Kidney (tissue), 13 donors: ENCODE measurements at regions not wholly inside any gene's neighbourhood (a gene's known extent, or its start where the extent isn't known, plus 50 kb on each side); places are given as distances from the start of the nearest gene placed in this dataset.
A peak's percentile ranks its signal among the peaks of the same experiment; 100 is the strongest.

Experiments used
- DNase-seq, 5 donors: peaks; one replicate each; pipeline ENCODE4 v3.0.0-alpha.2; 2013 to 2020
- FAIRE-seq: peaks from 2 replicates; lab custom pipeline; 2012; peaks lifted over from hg19 to GRCh38; lab: Jason Lieb, UNC
- H3K27ac ChIP-seq, 2 donors: one replicate each; pipeline ENCODE4 v1.7.0; 2013; ENCODE audit warnings: low read depth in 2 of 2, low read length in 2 of 2, inconsistent platforms in 1 of 2
- H3K27me3 ChIP-seq: one replicate; pipeline ENCODE4 v1.7.1; 2013; ENCODE audit warnings: low read length, inconsistent platforms; ENCODE audit not compliant: control insufficient read depth, insufficient read depth
- H3K36me3 ChIP-seq, 3 donors: one replicate each; pipeline versions ENCODE4 v1.7.0 to v1.7.1; 2013; ENCODE audit warnings: low read length in 3 of 3, control low read depth in 1 of 3, inconsistent platforms in 1 of 3; ENCODE audit not compliant: insufficient read depth in 3 of 3, control insufficient read depth in 2 of 3
- H3K4me1 ChIP-seq, 3 donors: one replicate each; pipeline versions ENCODE4 v1.7.0 to v1.7.1; 2013; ENCODE audit warnings: low read length in 3 of 3, inconsistent platforms in 1 of 3, low read depth in 1 of 3; ENCODE audit not compliant: control insufficient read depth in 2 of 3, insufficient read depth in 2 of 3
- H3K4me3 ChIP-seq, 3 donors: one replicate each; pipeline versions ENCODE4 v1.7.0 to v1.8.1; 2013; ENCODE audit warnings: low read length in 3 of 3, control low read depth in 1 of 3, inconsistent platforms in 1 of 3
- H3K9ac ChIP-seq, 3 donors: one replicate each; pipeline versions ENCODE4 v1.7.0 to v1.7.1; 2013; ENCODE audit warnings: low read length in 3 of 3, control low read depth in 1 of 3, inconsistent platforms in 1 of 3
- H3K9me3 ChIP-seq, 3 donors: one replicate each; pipeline versions ENCODE4 v1.7.0 to v1.7.1; 2013; ENCODE audit warnings: low read length in 3 of 3, control low read depth in 1 of 3, inconsistent platforms in 1 of 3; ENCODE audit not compliant: control insufficient read depth in 2 of 3, insufficient read depth in 1 of 3
- intact Hi-C: fragments of 100-400 bp; cut with DNase I; formaldehyde crosslinking; loops from one replicate; pipeline ENCODE4 v1.11.1; 2022
- TF ChIP-seq, protein P1 (sequence below): IDR thresholded peaks from 3 replicates; pipeline ENCODE4 v1.5.1; 2012; ENCODE audit warnings: mild to moderate bottlenecking, moderate library complexity, borderline replicate concordance; ENCODE audit not compliant: insufficient read depth; ENCODE audit errors: extremely low read depth
- donor health status: control.
- donor health status: control.
- donor health status: control.
- donor health status: control.
- donor health status: control.
- donor health status: DM: yes; HTN: yes; CAD: no.
- donor health status: Normal renal cell carcinoma (clear cell type).

DNA sequence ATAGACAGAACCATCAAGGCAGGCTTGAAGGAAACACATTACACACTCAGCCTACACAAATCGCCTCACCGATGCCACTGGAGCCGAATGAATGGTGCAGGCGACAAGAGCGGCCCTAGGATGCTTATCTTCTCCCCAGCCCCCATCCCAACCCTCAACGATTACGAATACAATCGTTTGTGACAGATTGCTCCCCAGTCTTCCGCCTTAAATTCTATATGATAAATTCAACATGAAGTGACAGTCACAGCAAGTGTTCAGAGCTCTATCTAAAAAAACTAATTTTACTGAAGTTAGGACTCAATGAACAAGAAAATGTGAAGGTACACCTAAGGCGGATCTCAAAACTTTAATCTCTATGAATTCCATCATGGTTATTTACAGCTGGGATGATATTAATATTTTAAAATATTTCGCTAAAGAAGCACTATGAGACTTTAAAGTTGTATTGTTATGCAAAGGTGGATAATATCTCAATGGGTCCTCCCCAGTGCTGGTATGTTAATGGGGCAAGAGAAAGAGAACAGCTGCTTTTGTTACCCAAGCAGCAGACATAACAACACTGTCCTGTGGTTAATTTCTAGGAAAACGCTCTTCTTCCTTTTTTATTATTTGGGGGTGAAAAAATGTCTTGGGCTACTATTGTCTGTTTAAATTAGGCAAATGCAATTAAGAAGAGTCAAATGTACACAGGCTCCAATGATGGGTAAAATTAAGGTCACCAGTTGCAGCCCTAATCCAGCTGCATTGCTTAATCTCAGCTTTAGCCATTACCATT, 147.6 kb upstream of the NR2F2 start:
- Histone ChIP-seq H3K36me3 (no peaks in the 10 kb centered on the region), H3K9ac (no peak overlapping the region), H3K4me1 (peaks cover 0 to 19% (median 13%) of the 10 kb centered on the region in 3 donors), H3K9me3 (no peaks in the 10 kb centered on the region), H3K4me3 (no peak overlapping the region), H3K27ac (peak overlapping the region; percentile 27 to 73), H3K27me3 (no peaks in the 10 kb centered on the region)
- FAIRE-seq (no peak), DNase-seq (no peak)
- TF ChIP-seq, protein P1, sequence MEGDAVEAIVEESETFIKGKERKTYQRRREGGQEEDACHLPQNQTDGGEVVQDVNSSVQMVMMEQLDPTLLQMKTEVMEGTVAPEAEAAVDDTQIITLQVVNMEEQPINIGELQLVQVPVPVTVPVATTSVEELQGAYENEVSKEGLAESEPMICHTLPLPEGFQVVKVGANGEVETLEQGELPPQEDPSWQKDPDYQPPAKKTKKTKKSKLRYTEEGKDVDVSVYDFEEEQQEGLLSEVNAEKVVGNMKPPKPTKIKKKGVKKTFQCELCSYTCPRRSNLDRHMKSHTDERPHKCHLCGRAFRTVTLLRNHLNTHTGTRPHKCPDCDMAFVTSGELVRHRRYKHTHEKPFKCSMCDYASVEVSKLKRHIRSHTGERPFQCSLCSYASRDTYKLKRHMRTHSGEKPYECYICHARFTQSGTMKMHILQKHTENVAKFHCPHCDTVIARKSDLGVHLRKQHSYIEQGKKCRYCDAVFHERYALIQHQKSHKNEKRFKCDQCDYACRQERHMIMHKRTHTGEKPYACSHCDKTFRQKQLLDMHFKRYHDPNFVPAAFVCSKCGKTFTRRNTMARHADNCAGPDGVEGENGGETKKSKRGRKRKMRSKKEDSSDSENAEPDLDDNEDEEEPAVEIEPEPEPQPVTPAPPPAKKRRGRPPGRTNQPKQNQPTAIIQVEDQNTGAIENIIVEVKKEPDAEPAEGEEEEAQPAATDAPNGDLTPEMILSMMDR, result no peak
- intact Hi-C loops, result no loop called here

DNA sequence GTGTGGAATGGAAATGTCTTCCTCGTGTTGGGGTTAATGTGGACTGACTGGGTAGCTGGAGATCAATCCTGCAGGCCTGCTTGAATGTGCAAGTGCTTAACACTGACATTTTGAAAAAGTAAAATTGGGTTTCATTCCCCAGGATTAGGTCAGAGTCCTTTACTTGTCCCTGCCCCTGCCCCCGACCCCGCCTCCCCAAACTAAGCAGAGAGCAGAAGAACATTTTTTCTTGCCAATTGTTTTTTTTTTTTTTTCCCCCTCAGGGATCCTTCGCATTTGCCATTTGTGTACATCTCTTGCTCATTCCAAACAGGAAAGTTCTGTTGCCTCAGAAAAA, 147.0 kb upstream of the NR2F2 start:
- no peaks in the 10 kb centered on the region for H3K9me3 ChIP-seq
- H3K27ac ChIP-seq, result peak overlapping the region; percentile 73 to 78
- no peak for FAIRE-seq
- H3K4me1 ChIP-seq, result peaks cover 0 to 23% (median 13%) of the 10 kb centered on the region in 3 donors
- H3K4me3 ChIP-seq, result peak overlapping the region in 1 of 3 donors; percentile 24
- intact Hi-C loops, result no loop called here
- no peak overlapping the region for H3K9ac ChIP-seq
- TF ChIP-seq, protein P1, result no peak
- H3K27me3 ChIP-seq, result no peaks in the 10 kb centered on the region
- DNase-seq, result no peak
- no peaks in the 10 kb centered on the region for H3K36me3 ChIP-seq

DNA sequence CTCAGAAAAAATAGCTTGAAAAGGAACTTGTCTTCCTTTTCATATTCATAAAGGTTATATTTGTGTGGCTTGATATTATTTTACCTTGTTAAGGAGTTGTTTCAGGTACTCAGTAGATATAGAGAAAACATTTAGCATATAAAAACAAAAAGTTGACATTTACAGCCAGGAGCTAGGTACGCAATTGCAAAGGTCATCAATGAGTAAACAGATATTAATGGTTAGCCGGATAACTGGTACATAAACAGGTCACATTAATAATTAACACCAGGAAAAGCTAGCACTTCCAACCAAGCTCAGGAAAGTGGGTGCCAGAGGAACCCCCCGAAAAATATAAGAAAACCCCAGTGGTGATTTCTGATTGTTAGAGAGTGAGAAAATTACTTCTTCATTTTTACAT, 146.6 kb upstream of the NR2F2 start:
- no peaks in the 10 kb centered on the region for H3K36me3 ChIP-seq
- TF ChIP-seq, protein P1, result no peak
- no peak overlapping the region for H3K9ac ChIP-seq
- H3K4me1 ChIP-seq, result peaks cover 0 to 23% (median 13%) of the 10 kb centered on the region in 3 donors
- peak overlapping the region; percentile 73 to 78 for H3K27ac ChIP-seq
- FAIRE-seq (no peak), DNase-seq (peak in 1 of 5 donors; percentile 41)
- no peaks in the 10 kb centered on the region for H3K9me3 ChIP-seq
- no peaks in the 10 kb centered on the region for H3K27me3 ChIP-seq
- intact Hi-C loops, result no loop called here
- H3K4me3 ChIP-seq, result peak overlapping the region in 2 of 3 donors; percentile 12 to 24
